Erythroblast (primary cell): ENCODE measurements at regions not wholly inside any gene's neighbourhood (a gene's known extent, or its start where the extent isn't known, plus 50 kb on each side); places are given as distances from the start of the nearest gene placed in this dataset.

Experiments
- GATA1 ChIP-seq: IDR thresholded peaks from 2 replicates; pipeline ENCODE4 v1.6.1; 2011; ENCODE audit warnings: low read depth, mild to moderate bottlenecking, control low read depth, low read length, moderate library complexity
- POLR2A ChIP-seq: IDR thresholded peaks from 2 replicates; pipeline ENCODE4 v1.6.1; 2011; ENCODE audit warnings: mild to moderate bottlenecking, low read length

DNA sequence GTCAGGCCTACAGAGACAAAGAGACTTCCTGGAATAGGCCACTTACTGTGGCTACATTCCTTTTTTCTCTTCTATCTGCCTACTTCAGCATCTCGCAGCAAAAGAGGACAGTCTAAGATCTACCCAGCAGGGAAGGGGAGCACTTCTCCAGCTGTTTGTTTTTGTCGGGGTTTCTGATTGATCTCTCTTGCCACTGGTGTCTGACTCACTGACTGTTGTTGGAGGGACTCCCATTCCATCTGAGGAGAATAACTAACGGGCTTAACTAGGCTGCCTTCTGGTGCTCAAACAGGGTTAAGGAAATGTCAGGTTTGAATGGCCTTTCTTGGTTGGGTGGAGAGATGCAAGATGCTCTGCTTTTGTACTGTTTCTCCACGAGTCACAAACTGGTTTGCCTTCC, 100.2 kb upstream of the TMEM164 start:
- TF ChIP-seq POLR2A (no peak), GATA1 (no peak)
